GM21381 (cell line): ENCODE measurements at regions not wholly inside any gene's neighbourhood (a gene's known extent, or its start where the extent isn't known, plus 50 kb on each side); places are given as distances from the start of the nearest gene placed in this dataset.
"Not testable (repeated sequence)": the region's sequence is repeated elsewhere in the genome, so short reads cannot be mapped to it uniquely, and the experiment has no call there.

ENCODE experiments used
- ATAC-seq: cut with Tn5 transposase; IDR thresholded peaks from one replicate; pipeline ENCODE4 v1.9.1; 2021; ENCODE audit warnings: mild to moderate bottlenecking, moderate library complexity; ENCODE audit not compliant: unreplicated experiment

DNA sequence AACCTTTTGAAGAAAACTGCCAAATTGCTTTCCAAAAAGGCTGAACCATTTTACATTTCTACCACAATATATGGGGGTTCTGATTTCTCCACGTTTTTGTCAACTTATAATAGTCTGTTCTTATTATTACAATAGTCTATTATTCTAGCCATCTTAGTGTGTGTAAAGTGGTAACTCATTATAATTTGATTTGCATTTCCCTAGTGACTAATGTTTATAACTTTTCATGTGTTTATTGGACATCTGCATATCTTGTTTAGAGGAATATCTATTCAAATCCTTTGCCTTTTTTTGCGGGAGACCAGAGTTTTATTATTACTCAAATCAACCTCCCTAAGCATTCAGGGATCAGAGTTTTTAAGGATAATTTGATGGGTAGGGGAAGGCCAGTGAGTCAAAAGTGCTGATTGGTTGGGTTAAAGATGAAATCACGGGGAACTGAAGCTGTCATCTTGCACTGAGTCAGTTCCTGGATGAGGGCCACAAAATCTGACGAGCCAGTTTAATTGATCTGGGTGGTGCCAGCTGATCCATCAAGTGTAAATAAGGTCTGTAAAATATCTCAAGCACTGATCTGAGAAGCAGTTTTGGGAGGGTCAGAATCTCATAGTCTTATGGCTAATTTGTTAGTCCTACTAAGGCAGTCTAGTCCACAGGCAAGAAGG, 303.4 kb upstream of the NCKAP5 start:
- no peak for ATAC-seq

DNA sequence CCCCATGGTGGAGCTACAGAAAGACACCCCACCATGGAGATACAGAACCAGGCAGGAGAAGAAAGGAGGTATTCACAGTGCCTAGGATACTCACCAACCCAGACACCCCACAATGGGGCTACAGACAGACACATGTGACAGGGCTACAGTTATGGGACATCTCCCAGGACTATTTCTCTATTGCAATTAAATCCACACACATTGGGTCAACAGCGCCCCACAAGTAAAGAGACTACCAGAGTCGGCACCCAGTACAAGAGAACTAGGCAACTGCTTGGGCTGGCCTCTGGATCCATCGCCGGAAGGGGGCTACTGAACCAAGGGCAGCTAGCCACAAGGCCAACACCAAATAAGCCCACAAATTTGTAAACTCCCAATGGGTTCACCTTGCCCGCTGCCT, 310.1 kb upstream of the NCKAP5 start:
- no peak for ATAC-seq

DNA sequence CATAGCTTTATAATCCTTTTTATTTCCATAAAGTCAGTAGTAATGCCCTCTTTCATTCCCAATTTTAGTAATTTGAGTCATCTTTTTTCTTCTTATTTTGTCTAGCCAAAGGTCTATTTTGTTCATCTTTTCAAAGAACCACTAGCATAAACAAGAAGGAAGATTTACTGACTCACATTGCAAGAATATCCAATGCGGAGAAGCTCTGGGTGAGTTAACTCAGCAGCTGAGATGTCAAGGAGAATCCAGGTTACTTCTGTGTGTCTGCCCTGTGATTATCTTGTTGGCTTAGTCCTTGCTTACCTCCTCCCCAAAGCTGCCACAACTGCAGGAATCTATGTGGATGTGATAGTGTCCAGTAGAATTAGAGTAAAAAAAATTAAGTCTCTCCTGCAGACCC, 311.4 kb upstream of the NCKAP5 start:
- no peak for ATAC-seq

DNA sequence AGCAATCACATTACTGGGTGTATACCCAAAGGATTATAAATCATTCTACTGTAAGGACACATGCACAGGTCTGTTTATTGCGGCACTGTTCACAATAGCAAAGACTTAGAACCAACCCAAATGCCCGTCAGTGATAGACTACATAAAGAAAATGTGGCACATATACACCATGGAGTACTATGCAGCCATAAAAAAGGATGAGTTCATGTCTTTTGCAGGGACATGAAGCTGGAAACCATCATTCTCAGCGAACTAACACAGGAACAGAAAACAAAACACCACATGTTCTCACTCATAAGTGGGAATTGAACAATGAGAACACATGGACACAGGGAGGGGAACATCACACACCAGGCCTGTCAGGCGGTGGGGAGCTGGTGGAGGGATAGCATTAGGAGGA, 313.9 kb upstream of the NCKAP5 start:
- not testable (repeated sequence) for ATAC-seq

DNA sequence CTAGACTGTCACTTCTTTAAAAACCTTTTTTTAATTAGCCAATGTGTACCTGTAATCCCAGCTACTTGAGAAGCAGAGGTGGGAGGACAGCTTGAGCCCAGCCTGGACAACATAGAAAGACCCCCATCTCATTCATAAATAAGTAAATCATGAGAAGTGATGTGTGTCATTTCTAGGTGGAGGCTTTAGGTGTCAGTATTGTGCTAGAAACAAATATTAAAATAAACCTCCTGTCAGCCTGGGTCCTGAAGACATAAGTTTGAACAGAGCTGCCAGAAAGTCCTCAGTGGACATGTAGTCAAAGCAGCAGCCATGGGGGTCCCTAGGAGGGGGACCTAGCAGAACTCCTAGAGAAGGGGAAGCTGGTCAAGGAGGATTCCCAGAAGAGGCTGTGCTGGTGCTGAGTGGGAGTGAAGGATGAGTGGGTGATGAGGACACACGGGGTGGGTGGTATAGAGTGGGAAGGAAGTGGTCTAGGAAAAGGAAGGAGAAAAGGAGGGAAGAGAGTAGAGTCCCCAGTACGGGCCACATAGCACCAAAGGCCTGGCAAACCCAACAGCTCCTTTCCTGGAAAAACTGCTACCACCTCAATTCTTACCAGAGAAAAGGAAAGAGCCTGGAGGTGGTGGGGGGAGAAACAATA, 316.6 kb upstream of the NCKAP5 start:
- no peak for ATAC-seq

DNA sequence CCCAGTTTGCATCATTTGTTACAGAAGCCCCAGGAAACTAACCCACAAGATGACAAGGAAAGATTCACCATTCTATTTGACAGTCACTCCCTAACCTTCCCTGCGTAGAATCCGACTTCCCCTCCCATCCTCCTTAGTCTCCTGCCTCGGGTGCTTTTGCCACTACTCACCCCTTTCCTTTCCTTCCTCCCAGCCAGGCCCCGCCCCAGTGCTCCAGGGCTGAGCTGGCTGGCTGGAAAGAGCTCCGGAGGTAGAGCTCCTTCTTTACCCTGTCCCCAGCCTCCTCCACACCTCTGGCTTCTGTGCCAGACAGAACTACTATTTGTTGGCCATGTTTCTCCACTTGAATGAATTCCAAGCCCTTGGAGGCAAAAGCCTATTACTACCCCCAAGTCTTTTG, 317.6 kb upstream of the NCKAP5 start:
- no peak for ATAC-seq

DNA sequence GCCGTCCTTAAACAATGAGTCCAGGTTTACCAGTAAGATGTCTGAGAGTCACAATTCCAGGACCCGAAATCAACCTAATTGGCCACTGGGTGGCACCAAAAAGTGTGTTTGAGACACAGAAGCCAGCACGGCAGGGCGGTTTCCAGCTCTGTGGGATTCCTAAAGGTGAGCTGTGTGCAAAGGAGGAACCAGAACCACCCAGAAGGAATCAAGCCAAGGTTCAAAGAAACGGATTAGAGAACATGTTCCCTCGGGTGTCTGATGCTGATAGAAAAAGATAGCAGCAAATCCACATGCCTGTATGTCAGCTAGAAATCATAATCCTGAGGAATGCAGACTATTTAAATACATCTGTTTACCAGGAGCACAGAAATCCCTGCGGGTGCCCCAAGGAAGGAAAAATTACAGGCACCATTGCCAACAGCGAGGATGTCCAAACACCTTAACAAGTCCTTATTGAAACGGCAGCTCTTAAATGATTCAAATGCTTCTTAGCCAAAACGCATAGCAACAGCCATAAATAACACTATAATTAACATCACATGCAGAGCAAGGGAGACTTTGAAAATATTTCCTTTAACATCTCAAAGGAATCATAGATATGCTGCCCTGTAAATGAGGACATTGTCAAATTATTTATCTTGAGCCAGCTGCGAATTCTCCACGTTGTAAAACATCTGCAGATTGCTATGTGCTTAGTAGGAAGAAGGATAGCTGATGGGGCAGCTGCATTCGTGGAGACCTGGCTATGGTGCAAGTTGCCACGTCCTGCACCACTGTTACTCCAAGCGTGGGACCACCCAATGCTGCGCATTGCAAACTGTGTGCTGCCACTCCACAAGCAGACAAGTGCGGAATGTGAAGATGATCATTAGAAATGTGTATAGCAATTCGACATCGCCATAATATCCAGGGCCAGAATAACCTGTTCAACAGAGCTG, 318.7 kb upstream of the NCKAP5 start:
- ATAC-seq = peak; percentile 74

DNA sequence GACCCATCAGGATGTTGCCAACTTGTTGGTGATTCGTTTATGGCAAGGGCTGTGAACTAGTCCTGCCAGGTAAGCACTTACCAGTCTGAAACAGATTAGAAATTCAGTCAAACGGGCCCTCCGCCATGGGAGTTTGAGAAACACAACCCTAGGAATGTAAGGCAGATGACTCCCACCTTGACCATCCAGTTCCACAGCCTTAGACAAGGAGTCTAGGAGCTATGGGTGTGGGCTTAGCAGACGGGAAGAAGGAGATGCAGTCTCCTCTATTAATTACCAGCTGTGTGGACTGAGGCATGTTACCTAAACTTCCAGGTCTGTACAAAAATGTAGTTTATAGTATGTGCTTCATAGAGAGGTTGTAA, 319.4 kb upstream of the NCKAP5 start:
- no peak for ATAC-seq

DNA sequence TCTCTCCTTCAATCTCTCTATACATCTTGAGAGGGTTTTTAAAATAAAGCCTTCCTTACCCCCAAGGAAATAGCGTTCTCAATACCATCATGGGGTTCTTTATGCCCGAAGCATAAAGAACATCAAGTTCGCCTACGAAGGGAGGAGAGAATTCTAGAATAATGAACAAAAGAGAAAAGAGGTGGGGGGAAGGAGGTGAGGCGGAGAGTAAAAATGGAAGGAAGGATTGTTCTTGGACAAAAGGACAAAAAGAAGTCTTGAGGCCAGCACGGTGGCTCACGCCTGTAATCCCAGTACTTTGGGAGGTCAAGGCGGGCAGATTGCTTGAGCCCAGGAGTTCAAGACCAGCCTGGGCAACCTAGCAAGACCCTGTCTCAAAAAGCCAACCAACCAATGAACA, 319.8 kb upstream of the NCKAP5 start:
- no peak for ATAC-seq

DNA sequence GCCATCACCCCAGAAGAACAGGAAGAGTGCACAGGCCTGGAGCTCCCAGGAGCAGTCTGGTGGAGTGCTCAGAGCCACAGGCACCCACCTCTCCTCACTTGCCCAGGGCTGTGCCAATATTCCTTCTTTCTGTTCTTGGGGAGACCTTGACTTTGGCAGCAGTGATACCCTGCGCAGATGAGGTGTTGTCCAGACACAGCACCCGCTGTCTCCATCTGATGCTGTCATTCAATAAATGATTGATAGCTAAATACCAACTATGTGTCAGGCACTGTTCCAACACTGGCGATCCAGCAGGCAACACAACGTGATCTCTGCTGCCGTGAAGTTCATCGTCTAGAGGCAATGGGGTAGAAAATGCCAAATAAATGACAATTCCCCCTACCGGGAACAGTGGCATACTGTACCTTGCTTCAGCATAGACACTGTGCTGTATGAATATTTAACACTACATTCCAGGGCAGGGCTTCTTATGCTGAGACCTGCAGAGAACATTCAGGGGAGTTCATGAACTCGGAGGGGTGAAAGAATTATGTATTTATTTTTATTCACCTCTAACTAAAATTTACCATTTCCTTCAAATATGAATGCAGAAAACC, 320.5 kb upstream of the NCKAP5 start:
- ATAC-seq = no peak

DNA sequence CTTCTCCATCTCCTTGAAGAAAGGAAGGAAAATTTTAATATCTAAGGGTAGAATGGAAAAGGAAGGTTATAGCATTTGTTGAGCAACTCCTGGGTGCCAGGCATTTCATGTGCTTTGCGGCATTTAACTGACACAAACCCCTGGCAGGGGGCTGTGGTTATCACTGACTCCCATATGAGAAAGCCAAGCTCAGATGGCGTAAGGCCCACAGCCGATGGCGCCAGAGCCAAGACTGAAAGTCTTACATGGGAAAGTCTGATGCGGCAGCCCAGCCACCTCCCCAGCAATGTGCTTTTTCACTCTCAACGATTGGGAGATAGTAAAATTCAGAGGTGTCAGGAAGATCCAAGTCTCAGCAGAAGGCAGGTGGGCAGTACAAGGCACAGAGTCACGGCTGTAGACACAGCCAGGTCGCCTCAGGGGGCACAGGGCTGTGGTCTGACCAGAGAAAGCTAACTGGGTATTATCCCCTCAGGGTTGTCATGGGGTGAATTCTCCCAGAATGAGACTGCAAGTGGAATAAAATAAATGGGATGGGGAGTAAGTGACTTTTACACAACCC, 324.2 kb upstream of the NCKAP5 start:
- no peak for ATAC-seq

DNA sequence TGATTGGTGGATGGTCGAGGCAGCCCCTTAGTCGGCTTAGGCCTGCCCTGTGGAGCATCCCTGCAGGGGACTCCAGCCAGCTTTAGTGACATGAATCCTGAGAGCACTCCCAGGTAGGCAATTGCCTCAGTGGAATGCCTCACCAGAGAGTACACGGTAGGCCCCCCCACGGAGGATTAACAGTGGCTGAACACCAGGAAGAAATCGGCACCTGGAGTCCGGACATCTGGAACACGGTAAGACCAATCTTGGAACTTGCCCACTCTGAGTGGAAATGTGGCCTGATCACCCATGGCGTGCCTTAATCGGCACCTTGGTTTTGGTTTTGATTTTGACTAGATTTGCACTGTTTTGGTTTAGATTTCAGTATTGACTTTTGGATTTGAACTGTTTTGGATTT, 326.2 kb upstream of the NCKAP5 start:
- no peak for ATAC-seq

DNA sequence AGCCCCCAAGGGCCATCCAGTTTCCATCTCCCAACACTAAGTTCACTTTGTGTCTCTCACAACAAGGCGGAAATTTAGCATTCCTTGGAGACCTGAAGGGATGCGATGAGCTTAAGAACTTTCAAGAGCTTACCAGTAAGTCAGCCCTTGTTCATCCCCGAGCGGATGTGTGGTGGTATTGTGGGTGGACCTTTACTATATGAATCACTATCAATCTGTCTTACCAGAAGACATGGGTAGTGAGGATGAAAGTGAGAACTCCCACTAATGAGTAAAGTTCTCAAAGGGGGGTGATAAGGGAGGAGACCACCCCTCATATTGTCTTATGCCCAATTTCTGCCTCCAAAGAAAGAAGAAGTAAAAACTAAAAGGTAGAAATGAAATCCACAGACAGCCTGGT, 329.6 kb upstream of the NCKAP5 start:
- not testable (repeated sequence) for ATAC-seq

DNA sequence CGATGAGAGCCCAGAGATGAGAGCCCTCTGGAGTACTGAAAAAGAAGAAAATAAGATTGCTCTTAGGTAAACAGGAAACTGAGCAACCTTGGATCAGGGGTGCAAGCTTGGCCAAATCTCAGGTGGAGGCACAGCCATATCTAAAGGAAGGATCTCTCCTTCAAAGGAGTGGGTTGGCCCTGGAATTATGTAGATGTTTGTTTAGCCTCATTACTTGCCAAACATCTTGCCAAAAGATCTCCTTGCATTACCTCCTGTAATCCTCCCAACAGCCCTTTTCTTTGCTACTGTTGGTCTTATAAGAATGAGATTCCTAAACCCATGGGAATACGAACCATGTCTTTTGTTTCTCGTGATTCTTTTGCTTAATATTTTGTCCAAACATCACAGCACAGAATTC, 332.6 kb upstream of the NCKAP5 start:
- ATAC-seq = no peak

DNA sequence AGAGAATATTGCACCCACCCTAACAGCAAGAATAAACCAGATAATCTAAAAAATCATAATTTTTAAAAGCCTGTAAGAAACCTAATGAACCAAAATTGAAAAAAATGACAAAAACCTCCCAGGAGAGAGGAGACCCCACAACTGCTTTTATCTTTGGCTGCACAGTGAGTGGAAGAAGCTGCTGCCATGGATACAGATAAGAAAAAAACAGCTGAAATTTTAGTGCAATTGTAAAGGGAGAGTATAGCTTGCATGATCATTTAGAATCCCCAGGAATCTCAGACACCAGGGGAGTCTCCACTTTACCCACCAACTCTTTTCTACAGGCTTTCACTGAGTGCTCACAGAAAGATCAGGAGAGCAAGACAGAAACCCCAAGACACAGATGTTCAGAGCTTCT, 338.1 kb upstream of the NCKAP5 start:
- no peak for ATAC-seq

DNA sequence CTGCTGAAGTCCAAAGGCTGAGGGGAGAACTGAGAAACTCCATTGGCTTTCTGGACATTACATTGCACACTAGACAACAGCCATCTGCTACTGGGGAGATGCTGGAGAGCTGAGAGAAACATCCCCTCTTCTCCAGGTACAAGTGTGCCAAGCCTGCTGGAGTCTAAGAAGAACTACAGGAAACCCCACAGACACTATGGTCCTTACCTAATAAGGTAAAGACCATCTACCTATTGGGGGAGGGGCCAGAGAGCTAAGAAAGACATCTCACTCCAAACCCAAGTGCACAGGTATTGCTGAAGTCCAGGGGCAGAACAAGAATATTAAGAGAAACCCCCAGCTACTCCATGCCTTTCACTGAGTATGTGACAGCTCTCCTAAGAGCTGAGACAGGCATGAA, 338.7 kb upstream of the NCKAP5 start:
- ATAC-seq = no peak

DNA sequence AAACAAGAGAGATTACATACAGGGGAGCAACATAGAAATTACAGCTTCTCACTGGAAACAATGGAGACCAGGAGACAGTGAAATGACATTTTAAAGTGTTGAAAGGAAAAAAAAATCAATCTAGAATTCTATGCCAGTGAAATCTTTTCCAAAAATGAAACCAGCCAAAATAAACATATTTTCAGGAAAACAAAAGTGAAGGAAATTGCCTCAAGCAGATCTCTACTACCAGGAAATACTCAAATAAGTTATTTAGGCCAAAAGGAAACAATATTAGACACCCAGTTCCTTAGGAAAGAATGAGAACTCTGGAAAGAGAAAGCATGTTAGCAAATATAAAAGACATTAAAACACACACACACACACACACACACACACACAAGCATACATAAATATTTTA, 339.9 kb upstream of the NCKAP5 start:
- ATAC-seq = no peak

DNA sequence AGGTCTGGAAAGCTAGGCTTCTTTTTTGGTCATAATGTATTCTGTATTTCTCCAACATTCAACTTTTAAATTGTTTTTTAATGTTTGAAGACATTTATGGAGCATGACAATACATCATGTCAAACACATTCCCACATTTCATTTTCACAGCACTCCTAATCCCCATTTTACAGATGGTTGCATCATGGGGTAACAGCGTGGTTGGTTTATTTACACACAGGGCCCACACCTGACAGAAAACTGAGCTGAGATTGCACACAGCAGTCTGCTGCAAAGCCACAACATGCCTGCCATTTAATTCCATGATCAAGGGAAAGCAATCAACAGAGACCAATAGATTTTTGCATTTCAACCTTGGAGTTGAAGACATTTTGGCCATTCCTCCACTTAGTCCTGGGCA, 335.7 kb upstream of the MGAT5 start:
- no peak for ATAC-seq

DNA sequence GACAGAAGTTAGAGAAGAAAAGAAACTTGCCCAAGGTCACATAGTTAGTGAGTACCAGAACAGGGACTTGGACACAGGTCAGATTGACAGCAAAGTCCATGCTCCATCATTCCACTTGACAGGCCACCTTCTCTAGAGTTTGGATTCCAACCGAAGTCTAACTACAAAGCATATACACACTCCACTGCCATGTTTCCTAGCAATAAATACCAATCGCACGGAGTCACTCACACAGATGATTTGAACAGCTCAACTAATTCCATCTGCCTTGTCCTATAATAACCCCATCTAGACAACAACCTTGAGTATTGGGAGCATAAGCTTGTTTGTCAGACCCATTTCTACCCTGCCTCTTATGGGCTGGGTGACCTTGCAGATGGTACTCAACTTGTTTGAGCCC, 334.6 kb upstream of the MGAT5 start:
- no peak for ATAC-seq

DNA sequence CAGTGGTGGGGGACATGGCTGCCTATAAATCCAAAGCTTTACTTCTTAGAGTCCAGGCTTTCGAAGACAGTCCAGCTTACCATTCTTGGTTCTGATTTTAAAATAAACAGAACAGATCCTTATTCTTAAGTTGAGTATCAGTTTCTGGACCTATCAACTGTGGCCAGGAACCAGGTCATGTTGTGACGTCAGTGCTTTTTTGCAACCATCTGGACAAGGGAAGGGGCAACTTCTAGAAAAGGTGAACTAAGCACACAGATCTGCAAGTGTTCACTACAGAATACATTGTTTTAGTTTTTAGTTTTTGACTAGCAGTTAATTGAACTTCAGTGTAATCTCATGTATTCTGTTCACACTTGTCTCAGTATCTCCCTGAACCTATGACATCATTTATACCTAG, 326.0 kb upstream of the MGAT5 start:
- ATAC-seq = no peak

DNA sequence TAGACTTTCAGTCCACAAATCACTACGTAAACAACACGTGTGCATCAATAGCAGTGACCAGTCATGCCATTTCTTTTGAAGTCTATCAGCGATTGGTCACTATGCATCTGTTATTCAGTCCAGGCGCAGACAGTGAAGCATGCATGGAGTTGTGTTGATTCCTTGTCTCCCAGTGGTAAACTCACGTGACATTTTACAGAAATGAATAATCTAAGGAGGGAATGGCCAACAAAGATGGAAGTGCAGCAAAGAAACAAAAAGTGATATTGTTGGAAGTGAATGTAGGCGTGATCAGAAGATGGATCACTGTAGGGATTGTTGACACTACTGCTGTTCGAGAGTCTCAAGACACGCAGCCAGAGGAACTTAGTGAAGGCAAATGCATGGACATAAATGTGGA, 317.8 kb upstream of the MGAT5 start:
- ATAC-seq = no peak
